Glomerular endothelial cell (primary cell): ENCODE measurements at regions not wholly inside any gene's neighbourhood (a gene's known extent, or its start where the extent isn't known, plus 50 kb on each side); places are given as distances from the start of the nearest gene placed in this dataset.

Source experiments
- DNase-seq: peaks from one replicate; pipeline ENCODE4 v3.0.0-alpha.2; 2011; ENCODE audit warnings: low read depth, low spot score; ENCODE audit errors: extremely low read depth

- no peak for DNase-seq
These were observed 735.9 kb upstream of the NUDT12 start for GRCh38 chr5:104298518-104298917.

GRCh38 chr5:104297076-104297475, 734.5 kb upstream of the NUDT12 start:
- no peak for DNase-seq

- no peak for DNase-seq
These were observed 733.4 kb upstream of the NUDT12 start for GRCh38 chr5:104295991-104296390.

GRCh38 chr5:104283136-104283535, 720.5 kb upstream of the NUDT12 start:
- DNase-seq, result no peak

GRCh38 chr5:104273725-104274124, 711.1 kb upstream of the NUDT12 start:
- no peak for DNase-seq

GRCh38 chr5:104267320-104268015, 704.9 kb upstream of the NUDT12 start:
- DNase-seq, result no peak

- DNase-seq, result no peak
These were observed 703.6 kb upstream of the NUDT12 start for GRCh38 chr5:104266161-104266560.

GRCh38 chr5:104265531-104266140, 703.0 kb upstream of the NUDT12 start:
- no peak for DNase-seq

GRCh38 chr5:104247260-104247659, 684.7 kb upstream of the NUDT12 start:
- no peak for DNase-seq

GRCh38 chr5:104241046-104241445, 678.5 kb upstream of the NUDT12 start:
- no peak for DNase-seq

GRCh38 chr5:104237586-104237985, 675.0 kb upstream of the NUDT12 start:
- no peak for DNase-seq

- no peak for DNase-seq
These were observed 661.5 kb upstream of the NUDT12 start for GRCh38 chr5:104223885-104224773.

- DNase-seq, result no peak
These were observed 655.6 kb upstream of the NUDT12 start for GRCh38 chr5:104218200-104218599.

GRCh38 chr5:104213216-104213615, 650.6 kb upstream of the NUDT12 start:
- no peak for DNase-seq

GRCh38 chr5:104199771-104200170, 637.2 kb upstream of the NUDT12 start:
- no peak for DNase-seq

- no peak for DNase-seq
These were observed 635.6 kb upstream of the NUDT12 start for GRCh38 chr5:104198156-104198555.

GRCh38 chr5:104189909-104190308, 627.3 kb upstream of the NUDT12 start:
- peak; percentile 51 for DNase-seq

GRCh38 chr5:104189031-104189430, 626.4 kb upstream of the NUDT12 start:
- DNase-seq, result no peak

- no peak for DNase-seq
These were observed 625.1 kb upstream of the NUDT12 start for GRCh38 chr5:104187656-104188055.

GRCh38 chr5:104186510-104186909, 623.9 kb upstream of the NUDT12 start:
- no peak for DNase-seq

- DNase-seq, result no peak
These were observed 623.5 kb upstream of the NUDT12 start for GRCh38 chr5:104186100-104186499.

GRCh38 chr5:104184264-104184663, 621.7 kb upstream of the NUDT12 start:
- DNase-seq, result no peak
